ENCODE measurements at regions not wholly inside any gene's neighbourhood (a gene's known extent, or its start where the extent isn't known, plus 50 kb on each side); places are given as distances from the start of the nearest gene placed in this dataset.

DNA sequence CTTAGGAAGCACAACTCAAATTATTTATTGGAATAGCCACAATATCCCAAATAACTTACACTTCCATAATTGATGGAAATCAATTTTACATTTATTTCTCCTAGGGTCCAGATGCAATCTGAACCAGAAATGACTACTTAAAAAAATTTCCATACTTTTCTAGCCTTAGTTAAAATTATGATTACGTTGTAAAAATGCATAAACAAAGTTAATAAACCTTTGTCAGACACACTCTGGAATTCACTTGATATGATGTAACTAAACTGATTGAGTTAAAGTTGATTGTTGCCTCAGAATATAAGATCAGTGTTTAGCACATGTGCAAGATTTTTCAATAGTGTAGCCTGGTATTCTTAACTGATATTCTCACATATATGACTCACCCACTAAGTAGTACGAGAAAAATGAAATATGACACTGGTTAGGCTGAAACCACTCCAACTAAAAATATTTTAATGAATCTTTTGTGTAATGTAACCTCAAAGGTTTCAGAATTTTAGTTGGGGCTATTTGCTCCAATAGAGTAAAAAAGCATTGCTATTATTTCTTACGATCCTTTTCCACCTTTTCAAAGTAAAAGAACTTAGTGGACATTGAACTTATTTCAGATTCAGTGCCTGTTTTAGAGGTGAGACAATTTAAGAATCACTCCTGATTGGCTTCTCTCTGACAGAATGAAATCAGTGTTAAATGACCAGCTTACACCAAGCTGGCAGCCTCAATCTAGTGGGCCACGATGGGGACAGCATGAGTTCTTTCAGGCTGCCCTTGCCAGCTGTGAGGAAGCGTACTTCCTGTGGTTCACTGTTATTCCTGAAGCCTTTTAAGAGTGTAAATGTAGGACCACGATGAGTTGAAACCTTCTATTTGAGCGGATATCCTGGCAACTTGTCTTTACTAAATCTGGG, 277.2 kb upstream of the CDH9 start:
- TF ChIP-seq, protein P1, sequence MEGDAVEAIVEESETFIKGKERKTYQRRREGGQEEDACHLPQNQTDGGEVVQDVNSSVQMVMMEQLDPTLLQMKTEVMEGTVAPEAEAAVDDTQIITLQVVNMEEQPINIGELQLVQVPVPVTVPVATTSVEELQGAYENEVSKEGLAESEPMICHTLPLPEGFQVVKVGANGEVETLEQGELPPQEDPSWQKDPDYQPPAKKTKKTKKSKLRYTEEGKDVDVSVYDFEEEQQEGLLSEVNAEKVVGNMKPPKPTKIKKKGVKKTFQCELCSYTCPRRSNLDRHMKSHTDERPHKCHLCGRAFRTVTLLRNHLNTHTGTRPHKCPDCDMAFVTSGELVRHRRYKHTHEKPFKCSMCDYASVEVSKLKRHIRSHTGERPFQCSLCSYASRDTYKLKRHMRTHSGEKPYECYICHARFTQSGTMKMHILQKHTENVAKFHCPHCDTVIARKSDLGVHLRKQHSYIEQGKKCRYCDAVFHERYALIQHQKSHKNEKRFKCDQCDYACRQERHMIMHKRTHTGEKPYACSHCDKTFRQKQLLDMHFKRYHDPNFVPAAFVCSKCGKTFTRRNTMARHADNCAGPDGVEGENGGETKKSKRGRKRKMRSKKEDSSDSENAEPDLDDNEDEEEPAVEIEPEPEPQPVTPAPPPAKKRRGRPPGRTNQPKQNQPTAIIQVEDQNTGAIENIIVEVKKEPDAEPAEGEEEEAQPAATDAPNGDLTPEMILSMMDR (IDR thresholded peaks at IDR 0.05; ENCODE audit: low read depth, low read length, poor library complexity, severe bottlenecking): no peak
- no peak for TF ChIP-seq EZH2phosphoT487 (IDR thresholded peaks at IDR 0.05; ENCODE audit: borderline replicate concordance, low read length)
